ENCODE measurements at regions not wholly inside any gene's neighbourhood (a gene's known extent, or its start where the extent isn't known, plus 50 kb on each side); places are given as distances from the start of the nearest gene placed in this dataset.

- ATAC-seq (ENCODE audit: low read depth): no peak
- intact Hi-C loops (cut with micrococcal nuclease): no loop called here
- H3K4me1 ChIP-seq (ENCODE audit: control insufficient read depth in 2 of 2, insufficient read depth in 2 of 2, low read length in 2 of 2): no peaks in the 10 kb centered on the region
Observed at GRCh38 chr22:49371325-49372110, 456.2 kb downstream of the BRD1 start.

More at GRCh38 chr22:49371325-49372110, 456.2 kb downstream of the BRD1 start:
- Mint-ChIP-seq H3K27ac (no peak overlapping the region), H3K9me3 (ENCODE audit: insufficient read depth) (no peaks in the 10 kb centered on the region), H3K27me3 (peaks cover 4% of the 10 kb centered on the region), H3K4me1 (no peaks in the 10 kb centered on the region), H3K4me3 (no peak overlapping the region)
- Histone ChIP-seq H4K20me1 (ENCODE audit: control insufficient read depth, insufficient read depth, low read length, poor library complexity, severe bottlenecking) (no peaks in the 10 kb centered on the region), H3K4me2 (replicated peaks; ENCODE audit: low read depth, low read length, poor library complexity, severe bottlenecking) (no peak overlapping the region), H3K9me3 (ENCODE audit: control extremely low read depth in 1 of 3, control insufficient read depth in 2 of 3, insufficient read depth in 1 of 3, low read length in 2 of 3) (peaks cover 0 to 17% (median 0%) of the 10 kb centered on the region in 3 donors), H3K4me3 (ENCODE audit: control extremely low read depth in 1 of 5, extremely low read depth in 1 of 5, insufficient read depth in 1 of 5, low read depth in 2 of 5, low read length in 4 of 5) (no peak overlapping the region), H3K9ac (ENCODE audit: low read length) (no peak overlapping the region), H3K27ac (ENCODE audit: low read length in 2 of 2) (no peak overlapping the region), H3K27me3 (replicated peaks in 1 of 4; ENCODE audit: control extremely low read depth in 1 of 4, control insufficient read depth in 3 of 4, insufficient read depth in 4 of 4, low read length in 3 of 4) (no peaks in the 10 kb centered on the region), H3K79me2 (ENCODE audit: control insufficient read depth, insufficient read depth, low read length) (no peaks in the 10 kb centered on the region), H3K36me3 (replicated peaks in 1 of 2; ENCODE audit: control extremely low read depth in 1 of 2, control insufficient read depth in 1 of 2, extremely low read depth in 1 of 2, insufficient read depth in 2 of 2, low read length in 1 of 2) (no peaks in the 10 kb centered on the region), H2AFZ (ENCODE audit: insufficient read depth, low read depth, low read length, poor library complexity, severe bottlenecking) (no peak overlapping the region)
- ChIA-PET POLR2A (no interaction called here), CTCF (no interaction called here)
- no peak for DNase-seq
- TF ChIP-seq EZH2 (IDR thresholded peaks at IDR 0.05; ENCODE audit: borderline replicate concordance, insufficient read depth, low read depth, low read length, poor library complexity, severe bottlenecking): no peak
- no peak for TF ChIP-seq CTCF (IDR thresholded peaks at IDR 0.05)
- 82% methylated on average over 22 of the region's 27 CpGs for WGBS (ENCODE audit: insufficient coverage)
